HEK293T (cell line): ENCODE measurements at regions not wholly inside any gene's neighbourhood (a gene's known extent, or its start where the extent isn't known, plus 50 kb on each side); places are given as distances from the start of the nearest gene placed in this dataset.

Source experiments
- ARNT ChIP-seq: fragments of 450-650 bp; IDR thresholded peaks from 2 replicates; pipeline ENCODE4 v1.6.1; 2017; ENCODE audit warnings: mild to moderate bottlenecking
- BHLHE40 ChIP-seq: fragments of 450-650 bp; IDR thresholded peaks from 2 replicates; pipeline ENCODE4 v1.6.1; 2016; ENCODE audit warnings: mild to moderate bottlenecking, moderate library complexity, borderline replicate concordance
- ELF4 ChIP-seq: fragments of 450-650 bp; IDR thresholded peaks from 2 replicates; pipeline ENCODE4 v1.6.1; 2017; ENCODE audit warnings: antibody characterized with exemption
- FOXA1 ChIP-seq: fragments of 450-650 bp; IDR thresholded peaks from 2 replicates; pipeline ENCODE4 v1.6.1; 2016; ENCODE audit warnings: mild to moderate bottlenecking
- LEF1 ChIP-seq: fragments of 450-650 bp; IDR thresholded peaks from 2 replicates; pipeline ENCODE4 v1.6.1; 2017; ENCODE audit warnings: mild to moderate bottlenecking, borderline replicate concordance
- NFRKB ChIP-seq: fragments of 450-650 bp; IDR thresholded peaks from 2 replicates; pipeline ENCODE4 v1.6.1; 2016; ENCODE audit warnings: mild to moderate bottlenecking, moderate library complexity
- PKNOX1 ChIP-seq: fragments of 450-650 bp; IDR thresholded peaks from 2 replicates; pipeline ENCODE4 v1.6.1; 2016
- SP1 ChIP-seq: fragments of 450-650 bp; IDR thresholded peaks from 2 replicates; pipeline ENCODE4 v1.6.1; 2017
- SUZ12 ChIP-seq: fragments of 450-650 bp; IDR thresholded peaks from 2 replicates; pipeline ENCODE4 v1.6.1; 2016; ENCODE audit warnings: mild to moderate bottlenecking
- TARDBP ChIP-seq: fragments of 450-650 bp; IDR thresholded peaks from 2 replicates; pipeline ENCODE4 v1.6.1; 2016
- ZNF384 ChIP-seq: fragments of 450-650 bp; IDR thresholded peaks from 2 replicates; pipeline ENCODE4 v1.6.1; 2016

GRCh38 chr4:147284935-147285334, 196.0 kb upstream of the EDNRA start:
- TF ChIP-seq ELF4 (no peak), NFRKB (no peak), PKNOX1 (no peak), LEF1 (no peak), SP1 (no peak), FOXA1 (no peak), ARNT (no peak), ZNF384 (no peak), BHLHE40 (no peak), SUZ12 (no peak), TARDBP (no peak)
